ENCODE measurements at regions not wholly inside any gene's neighbourhood (a gene's known extent, or its start where the extent isn't known, plus 50 kb on each side); places are given as distances from the start of the nearest gene placed in this dataset.
"Not testable (repeated sequence)": the region's sequence is repeated elsewhere in the genome, so short reads cannot be mapped to it uniquely, and the experiment has no call there.

GRCh38 chr21:13963259-13963658 lies 247.5 kb downstream of the LIPI start:
- TF ChIP-seq CTCF (tag by site-specific recombination; IDR thresholded peaks at IDR 0.05); TSHZ1 (tag by site-specific recombination; IDR thresholded peaks at IDR 0.05; ENCODE audit: borderline replicate concordance); ZNF518A (tag by site-specific recombination; conservative IDR thresholded peaks at IDR 0.05; ENCODE audit: low read depth); ZBTB20 (tag by site-specific recombination; IDR thresholded peaks at IDR 0.05); ZNF221 (tag by site-specific recombination; IDR thresholded peaks at IDR 0.05; ENCODE audit: borderline replicate concordance); ZNF174 (tag by site-specific recombination; IDR thresholded peaks at IDR 0.05); ZNF510 (tag by site-specific recombination; IDR thresholded peaks at IDR 0.05; ENCODE audit: insufficient replicate concordance); KLF1 (tag by site-specific recombination; IDR thresholded peaks at IDR 0.05); ZNF140 (tag by site-specific recombination; IDR thresholded peaks at IDR 0.05): not testable (repeated sequence)
